H1 (cell line): ENCODE measurements at regions not wholly inside any gene's neighbourhood (a gene's known extent, or its start where the extent isn't known, plus 50 kb on each side); places are given as distances from the start of the nearest gene placed in this dataset.

Source experiments
- CTCF ChIA-PET: fragments of 300-600 bp; sonication (Branson Sonifier 250); formaldehyde crosslinking; loops from one replicate; lab custom pipeline; 2021; ENCODE audit not compliant: partially characterized antibody; lab: Charles Lee
- POLR2A ChIA-PET: fragments of 300-600 bp; sonication (Branson Sonifier 250); formaldehyde crosslinking; loops from one replicate; lab custom pipeline; 2021; ENCODE audit warnings: inconsistent platforms; ENCODE audit not compliant: partially characterized antibody; lab: Charles Lee
- DNase-seq, 2 experiments: peaks; one replicate each; pipeline versions ENCODE4 v3.0.0 to v3.0.0-alpha.2; 2010 to 2022; ENCODE audit warnings: low spot score in 2 of 2, low read depth in 1 of 2, mixed read lengths in 1 of 2
- FAIRE-seq: peaks from 2 replicates; lab custom pipeline; 2011; peaks lifted over from hg19 to GRCh38; lab: Jason Lieb, UNC
- H2AFZ ChIP-seq: 2 replicates; pipeline ENCODE4 v1.8.1; 2012; ENCODE audit warnings: low read length, inconsistent platforms
- H2AK5ac ChIP-seq: 2 replicates; pipeline ENCODE4 v1.6.1; 2013; ENCODE audit warnings: low read depth, low read length
- H2BK120ac ChIP-seq: replicated peaks from 2 replicates; pipeline ENCODE3; 2013; ENCODE audit warnings: low read depth, low read length, inconsistent platforms
- H2BK12ac ChIP-seq: 2 replicates; pipeline ENCODE4 v1.6.1; 2013; ENCODE audit warnings: low read depth, low read length
- H2BK15ac ChIP-seq: 2 replicates; pipeline ENCODE4 v1.6.1; 2013; ENCODE audit warnings: low read length
- H2BK20ac ChIP-seq: 2 replicates; pipeline ENCODE4 v1.6.1; 2013; ENCODE audit warnings: low read length
- H2BK5ac ChIP-seq: 2 replicates; pipeline ENCODE4 v1.6.1; 2013; ENCODE audit warnings: low read depth, low read length
- H3K14ac ChIP-seq: 2 replicates; pipeline ENCODE4 v1.6.1; 2013; ENCODE audit warnings: inconsistent platforms; ENCODE audit not compliant: insufficient read length
- H3K18ac ChIP-seq: 2 replicates; pipeline ENCODE4 v1.6.1; 2013; ENCODE audit warnings: low read length; ENCODE audit errors: extremely low read depth
- H3K23ac ChIP-seq: 2 replicates; pipeline ENCODE4 v1.6.1; 2013; ENCODE audit warnings: inconsistent platforms; ENCODE audit not compliant: insufficient read length
- H3K23me2 ChIP-seq: 2 replicates; pipeline ENCODE4 v1.6.1; 2013; ENCODE audit warnings: low read depth, low read length
- H3K27ac ChIP-seq: 2 replicates; pipeline ENCODE4 v1.6.1; 2011; ENCODE audit warnings: low read depth, low read length, inconsistent platforms
- H3K27me3 ChIP-seq, 4 experiments: replicated peaks in 1 of 4; 1 replicate in 1 of 4; 2 replicates in 3 of 4; pipeline versions ENCODE4 v1.6.1 to v1.8.1; 2011 to 2013; ENCODE audit warnings: low read length in 3 of 4, mild to moderate bottlenecking in 3 of 4, inconsistent platforms in 2 of 4, mixed read lengths in 2 of 4, moderate library complexity in 1 of 4; ENCODE audit not compliant: control insufficient read depth in 3 of 4, insufficient read depth in 3 of 4; ENCODE audit errors: extremely low read depth in 1 of 4
- H3K36me3 ChIP-seq, 4 experiments: 2 replicates each; pipeline versions ENCODE4 v1.6.1 to v1.8.1; 2011 to 2013; ENCODE audit warnings: mild to moderate bottlenecking in 4 of 4, low read length in 3 of 4, moderate library complexity in 2 of 4, control low read depth in 1 of 4, inconsistent platforms in 1 of 4; ENCODE audit not compliant: insufficient read depth in 4 of 4, control insufficient read depth in 2 of 4
- H3K4ac ChIP-seq: replicated peaks from 2 replicates; pipeline ENCODE3; 2013; ENCODE audit warnings: low read length, low read depth, mixed read lengths, inconsistent platforms; ENCODE audit not compliant: insufficient read length
- H3K4me1 ChIP-seq, 4 experiments: replicated peaks in 1 of 4; 1 replicate in 1 of 4; 2 replicates in 3 of 4; pipeline versions ENCODE4 v1.6.1 to v1.8.1; 2011 to 2013; ENCODE audit warnings: low read length in 3 of 4, inconsistent platforms in 2 of 4, mixed read lengths in 1 of 4; ENCODE audit not compliant: insufficient read depth in 4 of 4, control insufficient read depth in 3 of 4
- H3K4me2 ChIP-seq, 2 experiments: 2 replicates each; pipeline versions ENCODE4 v1.6.1 to v1.8.1; 2011 to 2013; ENCODE audit warnings: low read depth in 2 of 2, low read length in 2 of 2, control low read depth in 1 of 2, inconsistent platforms in 1 of 2, mild to moderate bottlenecking in 1 of 2; ENCODE audit not compliant: insufficient read depth in 1 of 2
- H3K4me3 ChIP-seq, 4 experiments: fragments of 200-600, 300-600 bp in 1 of 4; sonication (generic), shearing (Covaris generic), sonication (Bioruptor Twin) in 1 of 4; 2 replicates each; pipeline versions ENCODE4 v1.5.1 to v1.8.1; 2011 to 2016; ENCODE audit warnings: low read length in 4 of 4, low read depth in 3 of 4, control low read depth in 2 of 4, inconsistent platforms in 2 of 4, mild to moderate bottlenecking in 2 of 4, mixed read lengths in 1 of 4, moderate library complexity in 1 of 4; ENCODE audit not compliant: insufficient read depth in 2 of 4; ENCODE audit errors: extremely low read depth in 1 of 4
- H3K56ac ChIP-seq: replicated peaks from 2 replicates; pipeline ENCODE3; 2013; ENCODE audit warnings: low read depth, mild to moderate bottlenecking, mixed read lengths, low read length, inconsistent platforms; ENCODE audit not compliant: insufficient read length
- H3K79me1 ChIP-seq: 2 replicates; pipeline ENCODE4 v1.6.1; 2013; ENCODE audit warnings: low read depth, low read length, control low read depth
- H3K79me2 ChIP-seq, 2 experiments: 2 replicates each; pipeline versions ENCODE4 v1.6.1 to v1.8.1; 2012 to 2013; ENCODE audit warnings: low read length in 2 of 2, mild to moderate bottlenecking in 2 of 2, inconsistent platforms in 1 of 2; ENCODE audit not compliant: insufficient read depth in 2 of 2, control insufficient read depth in 1 of 2
- H3K9ac ChIP-seq, 4 experiments: replicated peaks in 1 of 4; 1 replicate in 1 of 4; 2 replicates in 3 of 4; pipeline versions ENCODE4 v1.6.1 to v1.8.1; 2011 to 2013; ENCODE audit warnings: low read depth in 3 of 4, low read length in 3 of 4, control low read depth in 2 of 4, mild to moderate bottlenecking in 2 of 4, moderate library complexity in 2 of 4, inconsistent platforms in 1 of 4; ENCODE audit errors: extremely low read depth in 1 of 4
- H3K9me3 ChIP-seq, 2 experiments: 2 replicates each; pipeline versions ENCODE4 v1.6.1 to v1.8.1; 2012 to 2013; ENCODE audit warnings: mild to moderate bottlenecking in 2 of 2, moderate library complexity in 2 of 2, control low read depth in 1 of 2, inconsistent platforms in 1 of 2, low read depth in 1 of 2, low read length in 1 of 2, mixed read lengths in 1 of 2; ENCODE audit not compliant: insufficient read depth in 2 of 2
- H4K20me1 ChIP-seq, 2 experiments: replicated peaks in 1 of 2; 2 replicates each; pipeline versions ENCODE3 to v1.8.1; 2011 to 2013; ENCODE audit warnings: inconsistent platforms in 2 of 2, low read length in 2 of 2, mild to moderate bottlenecking in 1 of 2; ENCODE audit not compliant: insufficient read depth in 2 of 2, control insufficient read depth in 1 of 2
- H4K5ac ChIP-seq: 2 replicates; pipeline ENCODE4 v1.6.1; 2013; ENCODE audit warnings: low read length, low read depth, mixed read lengths, inconsistent platforms; ENCODE audit not compliant: insufficient read length
- H4K8ac ChIP-seq: 2 replicates; pipeline ENCODE4 v1.8.0; 2013; ENCODE audit warnings: mild to moderate bottlenecking, moderate library complexity, low read length, inconsistent platforms; ENCODE audit not compliant: insufficient read depth; ENCODE audit errors: extremely low read depth
- H4K91ac ChIP-seq: replicated peaks from 2 replicates; pipeline ENCODE3; 2013; ENCODE audit warnings: low read length, mixed read lengths, inconsistent platforms; ENCODE audit not compliant: insufficient read length
- ASH2L ChIP-seq: fragments of 200-600, 300-600 bp; sonication (generic); IDR thresholded peaks from one replicate; pipeline ENCODE4 v1.7.1; 2017; ENCODE audit warnings: low read length
- GABPA ChIP-seq: IDR thresholded peaks from 2 replicates; pipeline ENCODE4 v1.6.1; 2011; ENCODE audit warnings: mild to moderate bottlenecking, low read length, moderate library complexity, borderline replicate concordance; ENCODE audit not compliant: insufficient read depth
- KDM5A ChIP-seq: fragments of 200-600 bp; IDR thresholded peaks from 2 replicates; pipeline ENCODE4 v1.7.1; 2012; ENCODE audit warnings: mild to moderate bottlenecking, low read length, inconsistent platforms, mixed read lengths
- SIX5 ChIP-seq: IDR thresholded peaks from 2 replicates; pipeline ENCODE4 v1.6.1; 2011; ENCODE audit warnings: mild to moderate bottlenecking, low read depth, low read length
- SP2 ChIP-seq: IDR thresholded peaks from 2 replicates; pipeline ENCODE4 v1.6.1; 2012; ENCODE audit warnings: mild to moderate bottlenecking, low read length, inconsistent platforms
- SUZ12 ChIP-seq: fragments of 200-600 bp; sonication (generic); IDR thresholded peaks from 2 replicates; pipeline ENCODE4 v1.6.1; 2012; ENCODE audit warnings: mild to moderate bottlenecking, inconsistent platforms, low read length, moderate library complexity, mixed read lengths
- TCF12 ChIP-seq: IDR thresholded peaks from 2 replicates; pipeline ENCODE4 v1.6.1; 2011; ENCODE audit warnings: low read depth, mild to moderate bottlenecking, low read length
- TEAD4 ChIP-seq: IDR thresholded peaks from 2 replicates; pipeline ENCODE4 v1.6.1; 2012; ENCODE audit warnings: low read depth, low read length, inconsistent platforms, mixed read lengths
- WGBS, 2 experiments: shearing (Covaris generic) in 1 of 2; methylation state at CpG; one replicate each; pipeline versions ENCODE4 v1.1.6 to v1.1.7; 2013 to 2015; ENCODE audit warnings: low lambda C conversion rate in 2 of 2, mixed read lengths in 2 of 2, inconsistent platforms in 1 of 2, low coverage in 1 of 2, missing lambda C conversion rate in 1 of 2; ENCODE audit not compliant: insufficient replicate concordance in 2 of 2, insufficient coverage in 1 of 2, insufficient read length in 1 of 2; ENCODE audit errors: extremely low coverage in 1 of 2, missing lambda C conversion rate in 1 of 2; 5-methylcytosine and 5-hydroxymethylcytosine counted together
- TF ChIP-seq, protein P1 (sequence below): IDR thresholded peaks from 2 replicates; pipeline ENCODE4 v1.6.1; 2011; ENCODE audit warnings: low read length, improper control_type of control experiment

DNA sequence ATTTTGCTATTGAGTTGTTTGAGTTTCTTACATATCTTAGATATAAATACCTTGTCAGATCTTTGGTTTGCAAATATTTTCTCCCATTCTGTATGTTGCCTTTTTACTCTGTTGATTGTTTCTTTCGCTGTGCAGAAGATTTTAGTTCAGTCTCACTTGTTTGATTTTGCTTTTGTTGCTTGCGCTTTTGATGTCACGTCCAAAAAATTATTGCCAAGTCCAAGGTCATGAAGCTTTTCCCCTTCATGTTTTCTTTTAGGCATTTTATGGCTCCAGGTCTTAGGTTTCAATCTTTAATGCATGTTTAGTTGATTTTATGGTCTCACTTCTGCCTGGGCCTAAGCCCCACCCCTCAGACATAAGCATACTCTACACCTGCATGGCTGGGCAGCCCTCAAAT, 131.5 kb upstream of the TNC start:
- Histone ChIP-seq H2AFZ (no peak overlapping the region), H3K14ac (no peak overlapping the region), H3K9ac (no peak overlapping the region), H3K9me3 (no peaks in the 10 kb centered on the region; a peak in 1 of 4 replicates), H3K23me2 (no peaks in the 10 kb centered on the region), H3K4me2 (no peak overlapping the region), H3K79me1 (no peaks in the 10 kb centered on the region), H2AK5ac (no peak overlapping the region), H4K5ac (no peak overlapping the region), H3K79me2 (no peaks in the 10 kb centered on the region), H3K56ac (no peak overlapping the region), H3K27me3 (no peaks in the 10 kb centered on the region), H2BK120ac (no peak overlapping the region), H3K4me3 (no peak overlapping the region), H2BK20ac (no peak overlapping the region), H3K36me3 (peaks cover 0 to 3% (median 0%) of the 10 kb centered on the region in 4 experiments; a peak in 1 of 8 replicates), H3K18ac (no peak overlapping the region), H4K8ac (no peak overlapping the region), H2BK5ac (no peak overlapping the region), H3K27ac (no peak overlapping the region), H3K4ac (no peak overlapping the region), H3K23ac (no peak overlapping the region), H2BK15ac (no peak overlapping the region), H3K4me1 (no peaks in the 10 kb centered on the region), H2BK12ac (no peak overlapping the region), H4K20me1 (no peaks in the 10 kb centered on the region), H4K91ac (no peak overlapping the region)
- WGBS, 2 experiments, result 87% methylated on average over 3 of the region's 3 CpGs; no CpG with 5 or more reads in 1 of the 2 experiments
- FAIRE-seq (no peak), DNase-seq (no peak)
- POLR2A ChIA-PET, result no interaction called here
- CTCF ChIA-PET, result no interaction called here
- TF ChIP-seq ASH2L (no peak), KDM5A (no peak), GABPA (no peak), SIX5 (no peak), SUZ12 (no peak), TEAD4 (no peak), TCF12 (no peak), SP2 (no peak)
- TF ChIP-seq, protein P1, sequence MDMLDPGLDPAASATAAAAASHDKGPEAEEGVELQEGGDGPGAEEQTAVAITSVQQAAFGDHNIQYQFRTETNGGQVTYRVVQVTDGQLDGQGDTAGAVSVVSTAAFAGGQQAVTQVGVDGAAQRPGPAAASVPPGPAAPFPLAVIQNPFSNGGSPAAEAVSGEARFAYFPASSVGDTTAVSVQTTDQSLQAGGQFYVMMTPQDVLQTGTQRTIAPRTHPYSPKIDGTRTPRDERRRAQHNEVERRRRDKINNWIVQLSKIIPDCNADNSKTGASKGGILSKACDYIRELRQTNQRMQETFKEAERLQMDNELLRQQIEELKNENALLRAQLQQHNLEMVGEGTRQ, result no peak
